K562 (cell line): ENCODE measurements at regions not wholly inside any gene's neighbourhood (a gene's known extent, or its start where the extent isn't known, plus 50 kb on each side); places are given as distances from the start of the nearest gene placed in this dataset.

Source experiments
- CHD2 ChIP-seq: IDR thresholded peaks from 2 replicates; pipeline ENCODE4 v1.6.1; 2011; ENCODE audit warnings: low read depth, low read length
- EP300 ChIP-seq: IDR thresholded peaks from 2 replicates; pipeline ENCODE4 v1.6.1; 2012; ENCODE audit warnings: low read length, improper control_type of control experiment
- NONO ChIP-seq, 2 experiments: fragments of 200-400 bp in 1 of 2; fragments of 450-650 bp in 1 of 2; formaldehyde crosslinking in 1 of 2; IDR thresholded peaks; 2 replicates each; pipeline ENCODE4 v1.6.1; 2017; ENCODE audit warnings: low read depth in 2 of 2, mild to moderate bottlenecking in 2 of 2, moderate library complexity in 2 of 2, low read length in 1 of 2
- PRMT5 ChIP-seq: sonication (generic); formaldehyde crosslinking; IDR thresholded peaks from 2 replicates; pipeline ENCODE4 v1.5.0; 2020; ENCODE audit warnings: missing genetic modification reagents
- SMC3 ChIP-seq: conservative IDR thresholded peaks from 2 replicates; pipeline ENCODE4 v1.6.1; 2011; ENCODE audit warnings: low read depth, low read length, improper control_type of control experiment; ENCODE audit not compliant: insufficient read depth
- SRSF7 ChIP-seq: fragments of 200-400 bp; formaldehyde crosslinking; optimal IDR thresholded peaks from 2 replicates; pipeline ENCODE3; 2017; ENCODE audit warnings: mild to moderate bottlenecking, low read depth, low read length
- TBP ChIP-seq: optimal IDR thresholded peaks from 2 replicates; pipeline ENCODE3; 2011; ENCODE audit warnings: low read depth, low read length, improper control_type of control experiment
- TF ChIP-seq, protein P1 (sequence below), 3 experiments: IDR thresholded peaks in 2 of 3; conservative IDR thresholded peaks in 1 of 3; 2 replicates each; pipeline ENCODE4 v1.5.1; 2011 to 2012; ENCODE audit warnings: low read length in 3 of 3, mild to moderate bottlenecking in 3 of 3, control low read depth in 2 of 3, improper control_type of control experiment in 1 of 3, inconsistent platforms in 1 of 3, low read depth in 1 of 3, mixed read lengths in 1 of 3, moderate library complexity in 1 of 3; ENCODE audit not compliant: insufficient read depth in 2 of 3

GRCh38 chr3:154668835-154669234 is 238.8 kb upstream of the GPR149 start:
- no peak for TF ChIP-seq CHD2
- TF ChIP-seq, protein P1, sequence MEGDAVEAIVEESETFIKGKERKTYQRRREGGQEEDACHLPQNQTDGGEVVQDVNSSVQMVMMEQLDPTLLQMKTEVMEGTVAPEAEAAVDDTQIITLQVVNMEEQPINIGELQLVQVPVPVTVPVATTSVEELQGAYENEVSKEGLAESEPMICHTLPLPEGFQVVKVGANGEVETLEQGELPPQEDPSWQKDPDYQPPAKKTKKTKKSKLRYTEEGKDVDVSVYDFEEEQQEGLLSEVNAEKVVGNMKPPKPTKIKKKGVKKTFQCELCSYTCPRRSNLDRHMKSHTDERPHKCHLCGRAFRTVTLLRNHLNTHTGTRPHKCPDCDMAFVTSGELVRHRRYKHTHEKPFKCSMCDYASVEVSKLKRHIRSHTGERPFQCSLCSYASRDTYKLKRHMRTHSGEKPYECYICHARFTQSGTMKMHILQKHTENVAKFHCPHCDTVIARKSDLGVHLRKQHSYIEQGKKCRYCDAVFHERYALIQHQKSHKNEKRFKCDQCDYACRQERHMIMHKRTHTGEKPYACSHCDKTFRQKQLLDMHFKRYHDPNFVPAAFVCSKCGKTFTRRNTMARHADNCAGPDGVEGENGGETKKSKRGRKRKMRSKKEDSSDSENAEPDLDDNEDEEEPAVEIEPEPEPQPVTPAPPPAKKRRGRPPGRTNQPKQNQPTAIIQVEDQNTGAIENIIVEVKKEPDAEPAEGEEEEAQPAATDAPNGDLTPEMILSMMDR (IDR thresholded peaks at IDR 0.05 in 2 of 3, conservative IDR thresholded peaks at IDR 0.05 in 1 of 3; ENCODE audit: insufficient read depth in 2 of 3, low read depth in 1 of 3, low read length in 3 of 3), result no peak
- TF ChIP-seq SRSF7, result no peak
- no peak for TF ChIP-seq TBP
- TF ChIP-seq PRMT5 (CRISPR knock-in tag), result no peak
- TF ChIP-seq NONO (IDR thresholded peaks at IDR 0.05; ENCODE audit: low read depth in 2 of 2, low read length in 1 of 2), result no peak
- TF ChIP-seq SMC3, result no peak
- no peak for TF ChIP-seq EP300
